A673 (cell line): ENCODE measurements at regions not wholly inside any gene's neighbourhood (a gene's known extent, or its start where the extent isn't known, plus 50 kb on each side); places are given as distances from the start of the nearest gene placed in this dataset.
"Not testable (repeated sequence)": the region's sequence is repeated elsewhere in the genome, so short reads cannot be mapped to it uniquely, and the experiment has no call there.

ENCODE experiments used
- EZH2 ChIP-seq: fragments of 200-600 bp; sonication (generic); IDR thresholded peaks from 2 replicates; pipeline ENCODE4 v1.6.1; 2017; ENCODE audit warnings: borderline replicate concordance, low read depth, mild to moderate bottlenecking, mixed read lengths, antibody characterized with exemption, low read length; ENCODE audit not compliant: poor library complexity, severe bottlenecking
- TF ChIP-seq, protein P1 (sequence below): fragments of 300-800, 200-600 bp; sonication (generic); conservative IDR thresholded peaks from 2 replicates; pipeline ENCODE4 v1.5.1; 2017; ENCODE audit warnings: low read depth, mild to moderate bottlenecking, antibody characterized with exemption, low read length, moderate library complexity, mixed read lengths

DNA sequence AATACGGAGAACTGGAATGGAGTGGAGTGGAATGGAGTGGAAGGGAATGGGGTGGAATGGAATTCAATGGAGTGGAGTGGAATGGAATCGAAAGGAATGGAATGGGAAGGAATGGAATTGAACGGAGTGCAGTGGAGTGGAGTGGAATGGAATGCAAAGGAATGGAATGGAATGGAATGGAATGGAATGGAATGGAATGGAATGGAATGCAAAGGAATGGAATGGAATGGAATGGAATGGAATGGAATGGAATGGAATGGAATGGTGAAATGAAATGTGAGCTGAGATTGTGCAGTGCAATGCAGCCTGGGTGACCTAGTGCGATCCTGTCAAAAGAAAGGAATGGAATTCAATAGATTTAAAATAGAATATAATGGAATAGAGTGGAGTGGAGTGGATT lies 357.3 kb upstream of the WSB1 start:
- TF ChIP-seq, protein P1, sequence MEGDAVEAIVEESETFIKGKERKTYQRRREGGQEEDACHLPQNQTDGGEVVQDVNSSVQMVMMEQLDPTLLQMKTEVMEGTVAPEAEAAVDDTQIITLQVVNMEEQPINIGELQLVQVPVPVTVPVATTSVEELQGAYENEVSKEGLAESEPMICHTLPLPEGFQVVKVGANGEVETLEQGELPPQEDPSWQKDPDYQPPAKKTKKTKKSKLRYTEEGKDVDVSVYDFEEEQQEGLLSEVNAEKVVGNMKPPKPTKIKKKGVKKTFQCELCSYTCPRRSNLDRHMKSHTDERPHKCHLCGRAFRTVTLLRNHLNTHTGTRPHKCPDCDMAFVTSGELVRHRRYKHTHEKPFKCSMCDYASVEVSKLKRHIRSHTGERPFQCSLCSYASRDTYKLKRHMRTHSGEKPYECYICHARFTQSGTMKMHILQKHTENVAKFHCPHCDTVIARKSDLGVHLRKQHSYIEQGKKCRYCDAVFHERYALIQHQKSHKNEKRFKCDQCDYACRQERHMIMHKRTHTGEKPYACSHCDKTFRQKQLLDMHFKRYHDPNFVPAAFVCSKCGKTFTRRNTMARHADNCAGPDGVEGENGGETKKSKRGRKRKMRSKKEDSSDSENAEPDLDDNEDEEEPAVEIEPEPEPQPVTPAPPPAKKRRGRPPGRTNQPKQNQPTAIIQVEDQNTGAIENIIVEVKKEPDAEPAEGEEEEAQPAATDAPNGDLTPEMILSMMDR = not testable (repeated sequence)
- not testable (repeated sequence) for TF ChIP-seq EZH2
